Lower leg skin (tissue), 3 donors: ENCODE measurements at regions not wholly inside any gene's neighbourhood (a gene's known extent, or its start where the extent isn't known, plus 50 kb on each side); places are given as distances from the start of the nearest gene placed in this dataset.

Experiments used
- POLR2A ChIP-seq, 2 donors: fragments of 450-650 bp; IDR thresholded peaks; one replicate each; pipeline ENCODE4 v1.6.1; 2016 to 2017; ENCODE audit warnings: antibody characterized with exemption in 2 of 2, mild to moderate bottlenecking in 1 of 2, moderate library complexity in 1 of 2
- TF ChIP-seq, protein P1 (sequence below), 3 donors: fragments of 450-650 bp; IDR thresholded peaks; one replicate each; pipeline ENCODE4 v1.5.1; 2016; ENCODE audit warnings: antibody characterized with exemption in 3 of 3, mild to moderate bottlenecking in 3 of 3, moderate library complexity in 2 of 3

GRCh38 chr18:69291044-69291443 lies 109.6 kb upstream of the DOK6 start:
- TF ChIP-seq, protein P1, sequence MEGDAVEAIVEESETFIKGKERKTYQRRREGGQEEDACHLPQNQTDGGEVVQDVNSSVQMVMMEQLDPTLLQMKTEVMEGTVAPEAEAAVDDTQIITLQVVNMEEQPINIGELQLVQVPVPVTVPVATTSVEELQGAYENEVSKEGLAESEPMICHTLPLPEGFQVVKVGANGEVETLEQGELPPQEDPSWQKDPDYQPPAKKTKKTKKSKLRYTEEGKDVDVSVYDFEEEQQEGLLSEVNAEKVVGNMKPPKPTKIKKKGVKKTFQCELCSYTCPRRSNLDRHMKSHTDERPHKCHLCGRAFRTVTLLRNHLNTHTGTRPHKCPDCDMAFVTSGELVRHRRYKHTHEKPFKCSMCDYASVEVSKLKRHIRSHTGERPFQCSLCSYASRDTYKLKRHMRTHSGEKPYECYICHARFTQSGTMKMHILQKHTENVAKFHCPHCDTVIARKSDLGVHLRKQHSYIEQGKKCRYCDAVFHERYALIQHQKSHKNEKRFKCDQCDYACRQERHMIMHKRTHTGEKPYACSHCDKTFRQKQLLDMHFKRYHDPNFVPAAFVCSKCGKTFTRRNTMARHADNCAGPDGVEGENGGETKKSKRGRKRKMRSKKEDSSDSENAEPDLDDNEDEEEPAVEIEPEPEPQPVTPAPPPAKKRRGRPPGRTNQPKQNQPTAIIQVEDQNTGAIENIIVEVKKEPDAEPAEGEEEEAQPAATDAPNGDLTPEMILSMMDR (IDR thresholded peaks at IDR 0.05) = no peak
- TF ChIP-seq POLR2A (IDR thresholded peaks at IDR 0.05) = no peak
